Body of pancreas (tissue), 4 donors: ENCODE measurements at regions not wholly inside any gene's neighbourhood (a gene's known extent, or its start where the extent isn't known, plus 50 kb on each side); places are given as distances from the start of the nearest gene placed in this dataset.

Experiments used
- POLR2A ChIP-seq, 3 donors: fragments of 450-650 bp; IDR thresholded peaks; one replicate each; pipeline ENCODE4 v1.6.1; 2016; ENCODE audit warnings: antibody characterized with exemption in 3 of 3, mild to moderate bottlenecking in 2 of 3
- TF ChIP-seq, protein P1 (sequence below), 7 experiments: fragments of 450-650 bp in 4 of 7; fragments of 200-600 bp in 3 of 7; sonication (generic) in 3 of 7; IDR thresholded peaks; one replicate each; pipeline ENCODE4 v1.5.1; 2016 to 2019; ENCODE audit warnings: antibody characterized with exemption in 7 of 7

DNA sequence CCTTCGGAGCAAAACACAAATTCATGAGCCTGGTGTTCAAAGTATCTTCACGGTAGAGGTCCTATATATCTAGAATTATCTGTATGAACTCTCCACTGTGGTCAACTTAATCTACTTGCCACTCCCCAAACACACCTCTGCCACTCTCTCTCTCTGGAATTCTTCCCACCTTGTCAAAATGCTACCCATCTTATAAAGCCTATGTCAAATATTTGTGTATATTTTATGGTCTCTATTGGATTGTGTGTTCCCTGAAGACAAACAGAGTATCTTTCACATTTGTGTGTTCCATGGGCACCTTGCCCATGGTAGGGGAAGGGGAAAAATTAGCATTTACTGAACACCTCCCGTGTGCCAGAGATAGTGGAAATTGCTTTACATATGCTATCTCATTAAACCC lies 83.2 kb upstream of the ATL2 start:
- TF ChIP-seq, protein P1, sequence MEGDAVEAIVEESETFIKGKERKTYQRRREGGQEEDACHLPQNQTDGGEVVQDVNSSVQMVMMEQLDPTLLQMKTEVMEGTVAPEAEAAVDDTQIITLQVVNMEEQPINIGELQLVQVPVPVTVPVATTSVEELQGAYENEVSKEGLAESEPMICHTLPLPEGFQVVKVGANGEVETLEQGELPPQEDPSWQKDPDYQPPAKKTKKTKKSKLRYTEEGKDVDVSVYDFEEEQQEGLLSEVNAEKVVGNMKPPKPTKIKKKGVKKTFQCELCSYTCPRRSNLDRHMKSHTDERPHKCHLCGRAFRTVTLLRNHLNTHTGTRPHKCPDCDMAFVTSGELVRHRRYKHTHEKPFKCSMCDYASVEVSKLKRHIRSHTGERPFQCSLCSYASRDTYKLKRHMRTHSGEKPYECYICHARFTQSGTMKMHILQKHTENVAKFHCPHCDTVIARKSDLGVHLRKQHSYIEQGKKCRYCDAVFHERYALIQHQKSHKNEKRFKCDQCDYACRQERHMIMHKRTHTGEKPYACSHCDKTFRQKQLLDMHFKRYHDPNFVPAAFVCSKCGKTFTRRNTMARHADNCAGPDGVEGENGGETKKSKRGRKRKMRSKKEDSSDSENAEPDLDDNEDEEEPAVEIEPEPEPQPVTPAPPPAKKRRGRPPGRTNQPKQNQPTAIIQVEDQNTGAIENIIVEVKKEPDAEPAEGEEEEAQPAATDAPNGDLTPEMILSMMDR (IDR thresholded peaks at IDR 0.05) = no peak
- no peak for TF ChIP-seq POLR2A (IDR thresholded peaks at IDR 0.05)
